HCT116 (cell line): ENCODE measurements at regions not wholly inside any gene's neighbourhood (a gene's known extent, or its start where the extent isn't known, plus 50 kb on each side); places are given as distances from the start of the nearest gene placed in this dataset.

ENCODE experiments used
- ATAC-seq: fragments of 200-7000 bp; cut with Tn5 transposase; 2 replicates; pipeline ENCODE4 v1.9.1; 2020; ENCODE audit warnings: mild to moderate bottlenecking, moderate library complexity
- BruUV-seq: library from RNA; stranded (reverse); fragments of 400-500 nt; replicated peaks from 2 replicates; lab custom pipeline; 2021; lab: Mats Ljungman, UMichigan
- CTCF ChIA-PET: fragments of 300-600 bp; sonication (Branson Sonifier 250); formaldehyde crosslinking; loops from one replicate; lab custom pipeline; 2021; ENCODE audit warnings: antibody characterized with exemption; lab: Charles Lee
- POLR2A ChIA-PET: fragments of 300-600, 350-600 bp; sonication (Branson Sonifier 250); formaldehyde crosslinking; loops from one replicate; lab custom pipeline; 2021; ENCODE audit warnings: antibody characterized with exemption; lab: Charles Lee
- RAD21 ChIA-PET, 2 experiments: fragments of 300-600 bp; sonication (Branson Sonifier 250); formaldehyde crosslinking; loops; one replicate each; lab custom pipeline; 2023; ENCODE audit warnings: low total read pairs in 2 of 2; ENCODE audit not compliant: uncharacterized antibody in 2 of 2, unreplicated experiment in 2 of 2, low non-redundant PET in 1 of 2; lab: Charles Lee
- DNase-seq: peaks from one replicate; pipeline ENCODE4 v3.0.0-alpha.2; 2010; ENCODE audit warnings: low read depth, low spot score
- H2AFZ ChIP-seq: fragments of 200-600 bp; shearing (Covaris generic), sonication (generic); 2 replicates; pipeline ENCODE4 v1.6.1; 2017; ENCODE audit warnings: low read depth, mixed run types, mixed read lengths, antibody characterized with exemption, low read length; ENCODE audit not compliant: poor library complexity, severe bottlenecking
- H3K27ac ChIP-seq: 2 replicates; pipeline ENCODE4 v1.5.1; 2012; ENCODE audit warnings: low read depth, low read length
- H3K27me3 ChIP-seq: fragments of 200-600 bp; sonication (generic); 2 replicates; pipeline ENCODE4 v1.6.1; 2016; ENCODE audit warnings: mixed run types, low read length, mixed read lengths; ENCODE audit not compliant: insufficient read depth
- H3K36me3 ChIP-seq, 2 experiments: fragments of 200-500 bp in 1 of 2; fragments of 200-600 bp in 1 of 2; sonication (Bioruptor generic) in 1 of 2; sonication (generic) in 1 of 2; 2 replicates each; pipeline versions ENCODE4 v1.5.1 to v1.6.1; 2014 to 2016; ENCODE audit warnings: low read length in 2 of 2, inconsistent platforms in 1 of 2, mixed read lengths in 1 of 2, mixed run types in 1 of 2; ENCODE audit not compliant: insufficient read depth in 2 of 2, control insufficient read depth in 1 of 2
- H3K4me1 ChIP-seq, 2 experiments: fragments of 200-600 bp in 1 of 2; sonication (generic) in 1 of 2; 2 replicates each; pipeline versions ENCODE4 v1.5.1 to v1.6.1; 2012 to 2017; ENCODE audit warnings: low read length in 2 of 2, inconsistent platforms in 1 of 2, mild to moderate bottlenecking in 1 of 2, mixed read lengths in 1 of 2, mixed run types in 1 of 2, moderate library complexity in 1 of 2; ENCODE audit not compliant: insufficient read depth in 2 of 2, control insufficient read depth in 1 of 2
- H3K4me2 ChIP-seq: fragments of 200-600 bp; sonication (generic); 2 replicates; pipeline ENCODE4 v1.6.1; 2017; ENCODE audit warnings: mixed run types, low read length, mixed read lengths
- H3K4me3 ChIP-seq, 2 experiments: fragments of 200-600 bp in 1 of 2; sonication (generic) in 1 of 2; replicated peaks in 1 of 2; 2 replicates each; pipeline ENCODE4 v1.5.1; 2011 to 2016; ENCODE audit warnings: low read length in 2 of 2, control low read depth in 1 of 2, low read depth in 1 of 2, mild to moderate bottlenecking in 1 of 2, mixed read lengths in 1 of 2, mixed run types in 1 of 2
- H3K79me2 ChIP-seq: fragments of 200-600 bp; sonication (generic); 2 replicates; pipeline ENCODE4 v1.6.1; 2017; ENCODE audit warnings: mild to moderate bottlenecking, mixed run types, low read length, moderate library complexity, mixed read lengths; ENCODE audit not compliant: insufficient read depth
- H3K9ac ChIP-seq: fragments of 200-600 bp; sonication (generic); 2 replicates; pipeline ENCODE4 v1.6.1; 2016; ENCODE audit warnings: low read length, mixed read lengths
- H3K9me2 ChIP-seq: fragments of 200-600 bp; sonication (generic), shearing (Covaris generic); 2 replicates; pipeline ENCODE4 v1.6.1; 2017; ENCODE audit warnings: mixed run types, mild to moderate bottlenecking, moderate library complexity; ENCODE audit not compliant: insufficient read depth
- H3K9me3 ChIP-seq, 2 experiments: fragments of 200-500 bp in 1 of 2; fragments of 200-600 bp in 1 of 2; sonication (Bioruptor generic) in 1 of 2; sonication (generic) in 1 of 2; 2 replicates each; pipeline ENCODE4 v1.6.1; 2014 to 2017; ENCODE audit warnings: low read length in 2 of 2, mixed read lengths in 2 of 2, inconsistent platforms in 1 of 2, low read depth in 1 of 2, mild to moderate bottlenecking in 1 of 2, mixed run types in 1 of 2, moderate library complexity in 1 of 2; ENCODE audit not compliant: control insufficient read depth in 1 of 2, insufficient read depth in 1 of 2
- H4K20me1 ChIP-seq: fragments of 200-600 bp; sonication (generic), shearing (Covaris generic); 2 replicates; pipeline ENCODE4 v1.6.1; 2017; ENCODE audit warnings: mixed run types, mild to moderate bottlenecking, moderate library complexity; ENCODE audit not compliant: insufficient read depth
- CBX3 ChIP-seq: IDR thresholded peaks from 2 replicates; pipeline ENCODE4 v1.6.1; 2012; ENCODE audit warnings: low read depth
- EGR1 ChIP-seq: IDR thresholded peaks from 2 replicates; pipeline ENCODE4 v1.6.1; 2012; ENCODE audit warnings: low read depth
- ELF1 ChIP-seq: IDR thresholded peaks from 2 replicates; pipeline ENCODE4 v1.6.1; 2012; ENCODE audit warnings: low read depth, borderline replicate concordance
- EZH2phosphoT487 ChIP-seq: fragments of 200-600 bp; IDR thresholded peaks from 2 replicates; pipeline ENCODE4 v1.6.1; 2018; ENCODE audit warnings: antibody characterized with exemption, borderline replicate concordance
- POLR2A ChIP-seq: IDR thresholded peaks from 2 replicates; pipeline ENCODE4 v1.7.0; 2011; ENCODE audit warnings: borderline replicate concordance; ENCODE audit not compliant: insufficient read depth, insufficient read length; ENCODE audit errors: extremely low read depth
- POLR2AphosphoS5 ChIP-seq: IDR thresholded peaks from 2 replicates; pipeline ENCODE4 v1.6.1; 2011; ENCODE audit warnings: mild to moderate bottlenecking, low read depth, low read length, moderate library complexity
- RAD21 ChIP-seq: IDR thresholded peaks from 2 replicates; pipeline ENCODE4 v1.6.1; 2012; ENCODE audit warnings: low read depth, mild to moderate bottlenecking
- SIN3A ChIP-seq: IDR thresholded peaks from 2 replicates; pipeline ENCODE4 v1.6.1; 2012; ENCODE audit warnings: low read depth
- SP1 ChIP-seq: IDR thresholded peaks from 2 replicates; pipeline ENCODE4 v1.6.1; 2012; ENCODE audit warnings: low read depth
- SRF ChIP-seq: IDR thresholded peaks from 2 replicates; pipeline ENCODE4 v1.6.1; 2012; ENCODE audit warnings: low read depth
- YY1 ChIP-seq: IDR thresholded peaks from 2 replicates; pipeline ENCODE4 v1.6.1; 2011; ENCODE audit warnings: low read length, low read depth, moderate library complexity, mild to moderate bottlenecking; ENCODE audit not compliant: insufficient replicate concordance; ENCODE audit errors: extremely low read depth
- ZNF274 ChIP-seq: fragments of 200-500 bp; sonication (Bioruptor generic); IDR thresholded peaks from 2 replicates; pipeline ENCODE4 v1.6.1; 2014; ENCODE audit warnings: mild to moderate bottlenecking, low read depth, low read length, inconsistent platforms
- intact Hi-C: fragments of 100-400 bp; cut with micrococcal nuclease; formaldehyde crosslinking; loops from 2 replicates; pipeline ENCODE4 v1.10.0; 2022
- TF ChIP-seq, protein P1 (sequence below): IDR thresholded peaks from 2 replicates; pipeline ENCODE4 v1.6.1; 2012; ENCODE audit warnings: low read depth
- TF ChIP-seq, protein P2 (sequence below), 3 experiments: fragments of 200-600 bp in 1 of 3; sonication (generic) in 1 of 3; IDR thresholded peaks in 2 of 3; conservative IDR thresholded peaks in 1 of 3; 2 replicates each; pipeline ENCODE4 v1.5.1; 2012 to 2017; ENCODE audit warnings: low read depth in 2 of 3, low read length in 2 of 3, antibody characterized with exemption in 1 of 3, borderline replicate concordance in 1 of 3, control low read depth in 1 of 3, mild to moderate bottlenecking in 1 of 3, mixed read lengths in 1 of 3, mixed run types in 1 of 3, moderate library complexity in 1 of 3; ENCODE audit not compliant: insufficient read depth in 1 of 3

DNA sequence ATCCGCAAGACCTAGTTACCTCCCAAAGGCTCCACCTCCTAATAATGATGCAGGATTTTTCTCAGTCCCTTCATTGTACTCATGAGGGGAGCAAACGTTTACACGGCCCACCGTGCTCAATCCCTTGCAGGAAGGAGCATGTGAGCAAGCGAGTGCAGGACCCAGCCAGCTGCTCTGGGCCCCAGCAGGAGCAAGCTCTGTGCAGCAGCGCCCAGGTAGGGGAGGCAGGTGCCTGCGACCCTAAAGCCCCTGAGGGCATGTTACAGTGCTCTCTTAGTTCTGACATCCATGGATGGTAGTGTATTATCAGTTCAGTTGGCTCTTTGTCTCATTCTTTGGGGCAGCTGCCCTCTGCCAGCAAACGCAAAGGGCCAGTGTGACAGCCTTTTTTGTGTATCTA lies 143.4 kb downstream of the TBXT start:
- Histone ChIP-seq H3K9me3 (no peaks in the 10 kb centered on the region; a peak in 1 of 4 replicates), H3K27me3 (no peaks in the 10 kb centered on the region), H3K9ac (no peak overlapping the region), H3K4me1 (no peaks in the 10 kb centered on the region), H3K27ac (no peak overlapping the region), H3K79me2 (no peaks in the 10 kb centered on the region), H3K4me3 (no peak overlapping the region), H2AFZ (no peak overlapping the region), H3K9me2 (no peaks in the 10 kb centered on the region), H3K36me3 (no peaks in the 10 kb centered on the region), H4K20me1 (no peaks in the 10 kb centered on the region), H3K4me2 (no peak overlapping the region)
- ATAC-seq (no peak), DNase-seq (no peak)
- CTCF ChIA-PET = no interaction called here
- intact Hi-C loops = no loop called here
- TF ChIP-seq YY1 (no peak), EGR1 (no peak), CBX3 (no peak), ELF1 (no peak), SIN3A (no peak), EZH2phosphoT487 (no peak)
- RAD21 ChIA-PET = no interaction called here
- BruUV-seq = no TSS peak
- POLR2A ChIA-PET = no interaction called here

DNA sequence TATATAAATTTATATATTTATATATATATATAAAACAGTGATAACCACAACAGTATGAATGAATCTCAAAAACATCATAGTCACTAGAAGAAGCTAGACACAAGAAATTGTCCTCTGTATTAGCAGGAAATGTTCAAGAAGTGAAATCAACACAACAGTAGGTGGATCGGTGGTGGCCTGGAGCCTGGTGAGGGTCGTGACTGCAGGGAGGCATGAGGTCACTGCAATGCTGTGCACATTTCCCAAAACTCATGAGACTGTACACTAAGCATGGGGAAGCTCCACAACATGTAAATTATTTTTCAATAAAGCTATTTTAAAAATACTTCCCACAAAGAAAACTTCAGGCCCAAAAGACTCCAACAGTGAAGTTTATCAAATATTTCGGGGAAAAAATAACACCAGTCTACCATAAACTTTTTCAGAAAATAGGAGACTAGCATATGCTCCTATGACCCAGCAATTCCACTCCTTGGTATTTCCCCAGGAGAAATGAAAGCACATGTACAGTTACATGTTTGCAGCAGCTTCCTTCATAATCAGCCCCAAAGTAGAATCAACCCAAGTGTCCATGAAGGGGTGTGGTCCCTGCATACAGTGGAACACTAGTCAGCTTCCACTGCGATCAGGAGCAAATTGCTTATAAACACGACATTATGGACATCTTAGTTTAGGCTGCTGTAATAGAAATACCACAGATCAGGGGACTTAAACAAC lies 144.2 kb downstream of the TBXT start:
- ATAC-seq = no peak
- Histone ChIP-seq H3K4me3 (no peak overlapping the region), H3K9me3 (no peaks in the 10 kb centered on the region; a peak in 1 of 4 replicates), H3K79me2 (no peaks in the 10 kb centered on the region), H3K36me3 (no peaks in the 10 kb centered on the region), H3K27ac (no peak overlapping the region), H3K27me3 (no peaks in the 10 kb centered on the region), H3K4me1 (no peaks in the 10 kb centered on the region), H2AFZ (no peak overlapping the region), H3K9ac (no peak overlapping the region), H3K9me2 (no peaks in the 10 kb centered on the region), H3K4me2 (no peak overlapping the region), H4K20me1 (no peaks in the 10 kb centered on the region)
- ChIA-PET CTCF (no interaction called here), POLR2A (no interaction called here), RAD21 (no interaction called here)
- TF ChIP-seq POLR2A (no peak), ELF1 (no peak), SRF (no peak), EGR1 (no peak), RAD21 (no peak), EZH2phosphoT487 (no peak), SP1 (no peak), SIN3A (no peak), POLR2AphosphoS5 (no peak), ZNF274 (no peak)
- TF ChIP-seq, protein P1, sequence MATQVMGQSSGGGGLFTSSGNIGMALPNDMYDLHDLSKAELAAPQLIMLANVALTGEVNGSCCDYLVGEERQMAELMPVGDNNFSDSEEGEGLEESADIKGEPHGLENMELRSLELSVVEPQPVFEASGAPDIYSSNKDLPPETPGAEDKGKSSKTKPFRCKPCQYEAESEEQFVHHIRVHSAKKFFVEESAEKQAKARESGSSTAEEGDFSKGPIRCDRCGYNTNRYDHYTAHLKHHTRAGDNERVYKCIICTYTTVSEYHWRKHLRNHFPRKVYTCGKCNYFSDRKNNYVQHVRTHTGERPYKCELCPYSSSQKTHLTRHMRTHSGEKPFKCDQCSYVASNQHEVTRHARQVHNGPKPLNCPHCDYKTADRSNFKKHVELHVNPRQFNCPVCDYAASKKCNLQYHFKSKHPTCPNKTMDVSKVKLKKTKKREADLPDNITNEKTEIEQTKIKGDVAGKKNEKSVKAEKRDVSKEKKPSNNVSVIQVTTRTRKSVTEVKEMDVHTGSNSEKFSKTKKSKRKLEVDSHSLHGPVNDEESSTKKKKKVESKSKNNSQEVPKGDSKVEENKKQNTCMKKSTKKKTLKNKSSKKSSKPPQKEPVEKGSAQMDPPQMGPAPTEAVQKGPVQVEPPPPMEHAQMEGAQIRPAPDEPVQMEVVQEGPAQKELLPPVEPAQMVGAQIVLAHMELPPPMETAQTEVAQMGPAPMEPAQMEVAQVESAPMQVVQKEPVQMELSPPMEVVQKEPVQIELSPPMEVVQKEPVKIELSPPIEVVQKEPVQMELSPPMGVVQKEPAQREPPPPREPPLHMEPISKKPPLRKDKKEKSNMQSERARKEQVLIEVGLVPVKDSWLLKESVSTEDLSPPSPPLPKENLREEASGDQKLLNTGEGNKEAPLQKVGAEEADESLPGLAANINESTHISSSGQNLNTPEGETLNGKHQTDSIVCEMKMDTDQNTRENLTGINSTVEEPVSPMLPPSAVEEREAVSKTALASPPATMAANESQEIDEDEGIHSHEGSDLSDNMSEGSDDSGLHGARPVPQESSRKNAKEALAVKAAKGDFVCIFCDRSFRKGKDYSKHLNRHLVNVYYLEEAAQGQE = no peak
- TF ChIP-seq, protein P2, sequence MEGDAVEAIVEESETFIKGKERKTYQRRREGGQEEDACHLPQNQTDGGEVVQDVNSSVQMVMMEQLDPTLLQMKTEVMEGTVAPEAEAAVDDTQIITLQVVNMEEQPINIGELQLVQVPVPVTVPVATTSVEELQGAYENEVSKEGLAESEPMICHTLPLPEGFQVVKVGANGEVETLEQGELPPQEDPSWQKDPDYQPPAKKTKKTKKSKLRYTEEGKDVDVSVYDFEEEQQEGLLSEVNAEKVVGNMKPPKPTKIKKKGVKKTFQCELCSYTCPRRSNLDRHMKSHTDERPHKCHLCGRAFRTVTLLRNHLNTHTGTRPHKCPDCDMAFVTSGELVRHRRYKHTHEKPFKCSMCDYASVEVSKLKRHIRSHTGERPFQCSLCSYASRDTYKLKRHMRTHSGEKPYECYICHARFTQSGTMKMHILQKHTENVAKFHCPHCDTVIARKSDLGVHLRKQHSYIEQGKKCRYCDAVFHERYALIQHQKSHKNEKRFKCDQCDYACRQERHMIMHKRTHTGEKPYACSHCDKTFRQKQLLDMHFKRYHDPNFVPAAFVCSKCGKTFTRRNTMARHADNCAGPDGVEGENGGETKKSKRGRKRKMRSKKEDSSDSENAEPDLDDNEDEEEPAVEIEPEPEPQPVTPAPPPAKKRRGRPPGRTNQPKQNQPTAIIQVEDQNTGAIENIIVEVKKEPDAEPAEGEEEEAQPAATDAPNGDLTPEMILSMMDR (IDR thresholded peaks at IDR 0.05 in 2 of 3, conservative IDR thresholded peaks at IDR 0.05 in 1 of 3; ENCODE audit: borderline replicate concordance in 1 of 3, insufficient read depth in 1 of 3, low read depth in 2 of 3, low read length in 2 of 3) = no peak
- DNase-seq = no peak
- no TSS peak for BruUV-seq
- intact Hi-C loops = no loop called here
